K562 (cell line): ENCODE measurements at regions not wholly inside any gene's neighbourhood (a gene's known extent, or its start where the extent isn't known, plus 50 kb on each side); places are given as distances from the start of the nearest gene placed in this dataset.

Source experiments
- ATAC-seq: fragments of 200-7000 bp; cut with Tn5 transposase; 3 replicates; pipeline ENCODE4 v1.9.1; 2020; ENCODE audit warnings: moderate library complexity
- BruUV-seq: library from RNA; stranded (reverse); fragments of 400-500 nt; replicated peaks from 2 replicates; lab custom pipeline; 2021; lab: Mats Ljungman, UMichigan
- CTCF ChIA-PET: fragments of 300-600 bp; formaldehyde crosslinking; extraction: SDS; loops from one replicate; lab custom pipeline; 2021; ENCODE audit warnings: low intra/inter-chr PET ratio; lab: Yijun Ruan, JAX
- POLR2A ChIA-PET: fragments of 300-600, 350-650 bp; sonication (Branson Sonifier 250); formaldehyde crosslinking; extraction: SDS; loops from one replicate; lab custom pipeline; 2021; ENCODE audit warnings: antibody characterized with exemption, inconsistent platforms; lab: Yijun Ruan, JAX
- DNase-seq, 4 experiments: peaks; one replicate each; pipeline versions ENCODE4 v3.0.0 to v3.0.0-alpha.2; 2011 to 2018; ENCODE audit warnings: low spot score in 3 of 4, mixed read lengths in 3 of 4; ENCODE audit errors: extremely low read depth in 1 of 4
- FAIRE-seq: peaks from 2 replicates; lab custom pipeline; 2011; peaks lifted over from hg19 to GRCh38; lab: Jason Lieb, UNC
- H2AFZ ChIP-seq: 2 replicates; pipeline ENCODE4 v1.6.0; 2011; ENCODE audit warnings: low read depth, low read length, control low read depth, inconsistent platforms
- H3K27ac ChIP-seq: fragments of 200-600 bp; 3 replicates; pipeline ENCODE4 v1.8.0; 2011; ENCODE audit warnings: low read depth, mild to moderate bottlenecking, control low read depth, inconsistent platforms, low read length, moderate library complexity, mixed read lengths; ENCODE audit errors: extremely low read depth
- H3K27me3 ChIP-seq, 2 experiments: fragments of 300-600 bp in 1 of 2; 2 replicates in 1 of 2; 3 replicates in 1 of 2; pipeline versions ENCODE4 v1.6.0 to v1.8.0; 2011; ENCODE audit warnings: inconsistent platforms in 2 of 2, low read length in 2 of 2, mild to moderate bottlenecking in 1 of 2, mixed read lengths in 1 of 2, moderate library complexity in 1 of 2; ENCODE audit not compliant: control insufficient read depth in 2 of 2, insufficient read depth in 2 of 2
- H3K36me3 ChIP-seq: fragments of 300-600 bp; 3 replicates; pipeline ENCODE4 v1.8.0; 2011; ENCODE audit warnings: mild to moderate bottlenecking, low read length, inconsistent platforms; ENCODE audit not compliant: control insufficient read depth, insufficient read depth
- H3K4me1 ChIP-seq, 2 experiments: fragments of 200-600 bp in 1 of 2; replicated peaks in 1 of 2; 2 replicates in 1 of 2; 3 replicates in 1 of 2; pipeline versions ENCODE4 v1.5.1 to v1.8.0; 2011; ENCODE audit warnings: inconsistent platforms in 2 of 2, low read length in 2 of 2, mild to moderate bottlenecking in 1 of 2, mixed read lengths in 1 of 2, moderate library complexity in 1 of 2; ENCODE audit not compliant: control insufficient read depth in 2 of 2, insufficient read depth in 2 of 2
- H3K4me2 ChIP-seq: 2 replicates; pipeline ENCODE4 v1.6.1; 2011; ENCODE audit warnings: low read length, control low read depth, inconsistent platforms, mixed read lengths; ENCODE audit not compliant: insufficient read depth
- H3K4me3 ChIP-seq: fragments of 200-600 bp; sonication (generic), shearing (Covaris generic); 2 replicates; pipeline ENCODE4 v1.5.1; 2016; ENCODE audit warnings: control low read depth, inconsistent platforms
- H3K79me2 ChIP-seq: fragments of 200-600 bp; 3 replicates; pipeline ENCODE4 v1.8.0; 2011; ENCODE audit warnings: low read length, inconsistent platforms; ENCODE audit not compliant: control insufficient read depth, insufficient read depth
- H3K9ac ChIP-seq, 2 experiments: 2 replicates each; pipeline versions ENCODE4 v1.6.0 to v1.6.1; 2011; ENCODE audit warnings: low read depth in 2 of 2, low read length in 2 of 2, control low read depth in 1 of 2, inconsistent platforms in 1 of 2, mild to moderate bottlenecking in 1 of 2, mixed read lengths in 1 of 2; ENCODE audit not compliant: insufficient read depth in 1 of 2
- H3K9me1 ChIP-seq: one replicate; pipeline ENCODE4 v1.6.0; 2011; ENCODE audit warnings: inconsistent platforms, mild to moderate bottlenecking, low read length, moderate library complexity; ENCODE audit not compliant: control insufficient read depth, insufficient read depth
- H3K9me3 ChIP-seq: replicated peaks from 2 replicates; pipeline ENCODE4 v1.5.1; 2011; ENCODE audit warnings: low read depth, low read length, inconsistent platforms; ENCODE audit not compliant: control insufficient read depth, insufficient read depth
- H4K20me1 ChIP-seq: replicated peaks from 2 replicates; pipeline ENCODE4 v1.6.1; 2011; ENCODE audit warnings: low read length, inconsistent platforms, mixed read lengths; ENCODE audit not compliant: control insufficient read depth, insufficient read depth
- ATF1 ChIP-seq, 2 experiments: fragments of 450-650 bp in 1 of 2; IDR thresholded peaks; 2 replicates each; pipeline ENCODE4 v1.6.1; 2016; ENCODE audit warnings: missing compliant biosample characterization in 1 of 2, missing genetic modification characterization in 1 of 2
- BMI1 ChIP-seq: fragments of 150-350 bp; IDR thresholded peaks from 2 replicates; pipeline ENCODE4 v1.6.1; 2014; ENCODE audit warnings: low read length
- EHMT2 ChIP-seq: fragments of 450-650 bp; IDR thresholded peaks from 2 replicates; pipeline ENCODE4 v1.6.1; 2018; ENCODE audit warnings: antibody characterized with exemption
- LEF1 ChIP-seq: fragments of 450-650 bp; IDR thresholded peaks from 2 replicates; pipeline ENCODE4 v1.6.1; 2016; ENCODE audit warnings: mild to moderate bottlenecking
- MYBL2 ChIP-seq, 2 experiments: fragments of 450-650 bp in 1 of 2; sonication (generic) in 1 of 2; formaldehyde crosslinking in 1 of 2; IDR thresholded peaks; 2 replicates each; pipeline versions ENCODE4 v1.6.1 to v1.8.1; 2017 to 2022; ENCODE audit warnings: borderline replicate concordance in 1 of 2, inconsistent platforms in 1 of 2, low read depth in 1 of 2, mild to moderate bottlenecking in 1 of 2, missing genetic modification reagents in 1 of 2, moderate library complexity in 1 of 2
- RBM15 ChIP-seq: fragments of 200-400 bp; formaldehyde crosslinking; IDR thresholded peaks from 2 replicates; pipeline ENCODE4 v1.6.1; 2018; ENCODE audit warnings: mild to moderate bottlenecking, low read length, moderate library complexity; ENCODE audit not compliant: insufficient read depth
- STAT6 ChIP-seq: sonication (generic); formaldehyde crosslinking; IDR thresholded peaks from 2 replicates; pipeline ENCODE4 v1.8.1; 2023; ENCODE audit warnings: mild to moderate bottlenecking, missing genetic modification reagents
- TCF3 ChIP-seq: sonication (generic); formaldehyde crosslinking; IDR thresholded peaks from 2 replicates; pipeline ENCODE4 v1.4.0; 2020; ENCODE audit warnings: mild to moderate bottlenecking, missing genetic modification reagents
- YY1 ChIP-seq, 3 experiments: IDR thresholded peaks; 2 replicates each; pipeline ENCODE4 v1.6.1; 2011; ENCODE audit warnings: low read length in 2 of 3, mild to moderate bottlenecking in 2 of 3, moderate library complexity in 2 of 3, borderline replicate concordance in 1 of 3, control low read depth in 1 of 3, low read depth in 1 of 3; ENCODE audit not compliant: insufficient read depth in 3 of 3, insufficient replicate concordance in 2 of 3, control insufficient read depth in 1 of 3, insufficient read length in 1 of 3; ENCODE audit errors: extremely low read depth in 1 of 3
- ZNF584 ChIP-seq: fragments of 200-800 bp; sonication (Bioruptor generic); IDR thresholded peaks from 2 replicates; pipeline ENCODE4 v1.6.1; 2016; ENCODE audit warnings: low read depth, mild to moderate bottlenecking, missing genetic modification characterization, missing compliant biosample characterization
- ZNF589 ChIP-seq: fragments of 200-800 bp; sonication (Bioruptor generic); IDR thresholded peaks from 2 replicates; pipeline ENCODE4 v1.6.1; 2016; ENCODE audit warnings: low read depth, missing genetic modification characterization, missing compliant biosample characterization
- WGBS: fragments of 100-300 bp; shearing (Covaris generic); methylation state at CpG from one replicate; pipeline ENCODE4 v1.1.6; 2016; ENCODE audit warnings: low coverage, mixed read lengths; ENCODE audit not compliant: insufficient coverage; ENCODE audit errors: missing lambda C conversion rate; 5-methylcytosine and 5-hydroxymethylcytosine counted together
- in situ Hi-C: fragments of 300-500 bp; cut with MboI; formaldehyde crosslinking; loops from 4 replicates; pipeline ENCODE4 v1.15.0; 2018; ENCODE audit warnings: inconsistent platforms, mixed read lengths
- intact Hi-C: fragments of 100-400 bp; cut with micrococcal nuclease; formaldehyde crosslinking; loops from 2 replicates; pipeline ENCODE4 v1.14.2; 2022
- TF ChIP-seq, protein P1 (sequence below): fragments of 450-650 bp; formaldehyde crosslinking; IDR thresholded peaks from 2 replicates; pipeline ENCODE4 v1.4.0; 2020; ENCODE audit warnings: mild to moderate bottlenecking, moderate library complexity

DNA sequence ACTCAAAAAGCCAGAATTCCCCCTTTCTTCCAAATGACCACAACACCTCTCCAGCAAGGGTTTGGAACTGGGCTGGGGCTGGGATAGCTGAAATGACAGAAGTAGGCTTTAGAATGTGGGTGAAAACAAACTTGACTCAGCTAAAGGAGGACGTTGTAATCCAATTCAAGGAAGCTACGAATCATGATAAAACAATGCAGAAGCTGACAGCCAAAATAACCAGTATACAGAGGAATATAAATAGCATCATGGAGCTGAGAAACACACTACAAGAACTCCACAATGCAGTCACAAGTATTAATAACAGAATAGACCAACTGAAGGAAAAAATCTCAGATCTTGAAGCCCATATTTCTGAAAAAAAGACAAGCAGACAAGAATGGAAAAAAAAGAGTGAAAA is 95.8 kb upstream of the TET2 start:
- DNase-seq (no peak), ATAC-seq (no peak), FAIRE-seq (no peak)
- H3K4me3 ChIP-seq: no peak overlapping the region
- no peaks in the 10 kb centered on the region for H3K27me3 ChIP-seq
- no peaks in the 10 kb centered on the region for H3K9me3 ChIP-seq
- no peaks in the 10 kb centered on the region for H3K9me1 ChIP-seq
- no TSS peak for BruUV-seq
- H3K27ac ChIP-seq: no peak overlapping the region
- H3K79me2 ChIP-seq: no peaks in the 10 kb centered on the region
- in situ Hi-C loops: no loop called here
- no peaks in the 10 kb centered on the region for H3K4me1 ChIP-seq
- 0% methylated on average over 2 of the region's 2 CpGs for WGBS
- H3K4me2 ChIP-seq: no peak overlapping the region
- no peaks in the 10 kb centered on the region for H3K36me3 ChIP-seq
- intact Hi-C loops: no loop called here
- TF ChIP-seq, protein P1, sequence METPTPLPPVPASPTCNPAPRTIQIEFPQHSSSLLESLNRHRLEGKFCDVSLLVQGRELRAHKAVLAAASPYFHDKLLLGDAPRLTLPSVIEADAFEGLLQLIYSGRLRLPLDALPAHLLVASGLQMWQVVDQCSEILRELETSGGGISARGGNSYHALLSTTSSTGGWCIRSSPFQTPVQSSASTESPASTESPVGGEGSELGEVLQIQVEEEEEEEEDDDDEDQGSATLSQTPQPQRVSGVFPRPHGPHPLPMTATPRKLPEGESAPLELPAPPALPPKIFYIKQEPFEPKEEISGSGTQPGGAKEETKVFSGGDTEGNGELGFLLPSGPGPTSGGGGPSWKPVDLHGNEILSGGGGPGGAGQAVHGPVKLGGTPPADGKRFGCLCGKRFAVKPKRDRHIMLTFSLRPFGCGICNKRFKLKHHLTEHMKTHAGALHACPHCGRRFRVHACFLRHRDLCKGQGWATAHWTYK: no peak
- TF ChIP-seq EHMT2 (no peak), BMI1 (no peak), TCF3 (CRISPR knock-in tag) (no peak), STAT6 (CRISPR knock-in tag) (no peak), RBM15 (no peak), ZNF584 (CRISPR knock-in tag) (no peak), YY1 (IDR thresholded peaks at IDR 0.05; ENCODE audit: borderline replicate concordance in 1 of 3, control insufficient read depth in 1 of 3, extremely low read depth in 1 of 3, insufficient read depth in 3 of 3, insufficient read length in 1 of 3, insufficient replicate concordance in 2 of 3, low read depth in 1 of 3, low read length in 2 of 3) (no peak), ZNF589 (CRISPR knock-in tag) (no peak), ATF1 (CRISPR knock-in tag; IDR thresholded peaks at IDR 0.05) (no peak), ATF1 (tag; IDR thresholded peaks at IDR 0.05) (no peak), LEF1 (no peak), MYBL2 (IDR thresholded peaks at IDR 0.05; ENCODE audit: low read depth) (no peak), MYBL2 (CRISPR knock-in tag; IDR thresholded peaks at IDR 0.05; ENCODE audit: borderline replicate concordance) (no peak)
- ChIA-PET POLR2A (interaction anchor here (0.7 kb wide), 1 partner anchor 1936 kb away, joined by 3 read pairs; no protein-coding TSS in a partner anchor), CTCF (no interaction called here)
- no peak overlapping the region for H3K9ac ChIP-seq
- H4K20me1 ChIP-seq: no peaks in the 10 kb centered on the region
- H2AFZ ChIP-seq: no peak overlapping the region
